SK-N-SH (cell line): ENCODE measurements at regions not wholly inside any gene's neighbourhood (a gene's known extent, or its start where the extent isn't known, plus 50 kb on each side); places are given as distances from the start of the nearest gene placed in this dataset.
A peak's percentile ranks its signal among the peaks of the same experiment; 100 is the strongest.

ENCODE experiments used
- CTCF ChIA-PET: fragments of 300-600, 350-600 bp; formaldehyde crosslinking; extraction: SDS; loops from one replicate; lab custom pipeline; 2021; lab: Yijun Ruan, JAX
- POLR2A ChIA-PET: fragments of 350-600 bp; sonication (Branson Sonifier 250); formaldehyde crosslinking; extraction: SDS; loops from one replicate; lab custom pipeline; 2020; ENCODE audit warnings: antibody characterized with exemption, inconsistent platforms; lab: Yijun Ruan, JAX
- DNase-seq: peaks from one replicate; pipeline ENCODE4 v3.0.0; 2012
- H2AFZ ChIP-seq: fragments of 200-600 bp; sonication (generic); 2 replicates; pipeline ENCODE4 v1.8.1; 2016; ENCODE audit warnings: antibody characterized with exemption, mild to moderate bottlenecking, low read depth
- H3F3A ChIP-seq: fragments of 200-600 bp; sonication (generic); replicated peaks from 2 replicates; pipeline ENCODE3; 2016; ENCODE audit warnings: antibody characterized with exemption, mild to moderate bottlenecking; ENCODE audit not compliant: insufficient read depth
- H3K27ac ChIP-seq, 2 experiments: fragments of 200-500 bp in 1 of 2; fragments of 200-600 bp in 1 of 2; sonication (Bioruptor generic) in 1 of 2; sonication (generic), shearing (Covaris generic) in 1 of 2; 2 replicates each; pipeline versions ENCODE4 v1.5.1 to v1.6.1; 2014 to 2016; ENCODE audit warnings: low read depth in 2 of 2, inconsistent platforms in 1 of 2, low read length in 1 of 2, mild to moderate bottlenecking in 1 of 2, mixed read lengths in 1 of 2
- H3K27me3 ChIP-seq: fragments of 200-600 bp; sonication (generic), shearing (Covaris generic); 2 replicates; pipeline ENCODE4 v1.6.1; 2016; ENCODE audit warnings: mixed run types; ENCODE audit not compliant: insufficient read depth
- H3K36me3 ChIP-seq, 2 experiments: fragments of 200-500 bp in 1 of 2; fragments of 200-600 bp in 1 of 2; sonication (Bioruptor generic) in 1 of 2; sonication (generic) in 1 of 2; replicated peaks in 1 of 2; 2 replicates each; pipeline versions ENCODE3 to v1.5.1; 2014 to 2016; ENCODE audit warnings: low read length in 1 of 2, mild to moderate bottlenecking in 1 of 2; ENCODE audit not compliant: insufficient read depth in 2 of 2, control insufficient read depth in 1 of 2
- H3K4me1 ChIP-seq, 2 experiments: fragments of 200-500 bp in 1 of 2; fragments of 200-600 bp in 1 of 2; sonication (Bioruptor generic) in 1 of 2; sonication (generic), shearing (Covaris generic) in 1 of 2; 2 replicates each; pipeline versions ENCODE4 v1.5.1 to v1.6.1; 2014 to 2016; ENCODE audit warnings: low read depth in 1 of 2, low read length in 1 of 2, mixed run types in 1 of 2; ENCODE audit not compliant: insufficient read depth in 2 of 2, control insufficient read depth in 1 of 2
- H3K4me2 ChIP-seq: fragments of 200-600 bp; sonication (generic), shearing (Covaris generic); 2 replicates; pipeline ENCODE4 v1.6.1; 2017; ENCODE audit warnings: mixed run types
- H3K4me3 ChIP-seq, 2 experiments: fragments of 200-500 bp in 1 of 2; fragments of 200-600 bp in 1 of 2; sonication (Bioruptor generic) in 1 of 2; sonication (generic), shearing (Covaris generic) in 1 of 2; 2 replicates each; pipeline versions ENCODE4 v1.5.1 to v1.8.1; 2014 to 2016; ENCODE audit warnings: low read depth in 2 of 2, inconsistent platforms in 1 of 2, low read length in 1 of 2, mild to moderate bottlenecking in 1 of 2, mixed read lengths in 1 of 2, moderate library complexity in 1 of 2
- H3K79me2 ChIP-seq: fragments of 200-600 bp; sonication (generic); 2 replicates; pipeline ENCODE4 v1.8.1; 2017; ENCODE audit warnings: mild to moderate bottlenecking; ENCODE audit not compliant: insufficient read depth
- H3K9ac ChIP-seq: fragments of 200-600 bp; sonication (generic); 2 replicates; pipeline ENCODE4 v1.6.1; 2017; ENCODE audit warnings: mixed run types
- H3K9me2 ChIP-seq: fragments of 200-600 bp; sonication (generic); 2 replicates; pipeline ENCODE4 v1.6.1; 2017; ENCODE audit warnings: mixed run types
- H3K9me3 ChIP-seq: fragments of 200-600 bp; sonication (generic); 2 replicates; pipeline ENCODE4 v1.6.1; 2017; ENCODE audit warnings: mixed run types, mild to moderate bottlenecking, moderate library complexity
- H4K20me1 ChIP-seq: fragments of 200-600 bp; sonication (generic); 2 replicates; pipeline ENCODE4 v1.6.1; 2017; ENCODE audit warnings: mild to moderate bottlenecking, mixed run types; ENCODE audit not compliant: insufficient read depth
- CTCF ChIP-seq: fragments of 200-600 bp; sonication (generic); IDR thresholded peaks from 2 replicates; pipeline ENCODE4 v1.6.1; 2017; ENCODE audit warnings: antibody characterized with exemption, mild to moderate bottlenecking, moderate library complexity
- FOSL2 ChIP-seq: IDR thresholded peaks from 2 replicates; pipeline ENCODE4 v1.4.0; 2012; ENCODE audit warnings: low read depth, mild to moderate bottlenecking, moderate library complexity, borderline replicate concordance
- FOXM1 ChIP-seq: IDR thresholded peaks from 2 replicates; pipeline ENCODE4 v1.4.0; 2012; ENCODE audit warnings: low read depth, mild to moderate bottlenecking
- GATA2 ChIP-seq: sonication (generic); formaldehyde crosslinking; IDR thresholded peaks from 2 replicates; pipeline ENCODE4 v1.5.0; 2020; ENCODE audit warnings: mild to moderate bottlenecking, missing genetic modification reagents
- MXI1 ChIP-seq: IDR thresholded peaks from 2 replicates; pipeline ENCODE4 v1.6.1; 2012; ENCODE audit warnings: mild to moderate bottlenecking, low read depth, low read length, improper control_type of control experiment
- NFIC ChIP-seq: IDR thresholded peaks from 2 replicates; pipeline ENCODE4 v1.4.0; 2012; ENCODE audit warnings: borderline replicate concordance
- NRF1 ChIP-seq: IDR thresholded peaks from 2 replicates; pipeline ENCODE4 v1.6.1; 2012; ENCODE audit warnings: low read depth, mild to moderate bottlenecking, low read length
- POLR2AphosphoS5 ChIP-seq: IDR thresholded peaks from 2 replicates; pipeline ENCODE4 v1.6.1; 2012; ENCODE audit warnings: low read depth, low read length
- RAD21 ChIP-seq: IDR thresholded peaks from 2 replicates; pipeline ENCODE4 v1.6.1; 2012; ENCODE audit warnings: mild to moderate bottlenecking, low read length
- REST ChIP-seq: IDR thresholded peaks from 2 replicates; pipeline ENCODE4 v1.6.1; 2012; ENCODE audit warnings: mild to moderate bottlenecking, low read depth, low read length, moderate library complexity
- SIN3A ChIP-seq: IDR thresholded peaks from 2 replicates; pipeline ENCODE4 v1.6.1; 2012; ENCODE audit warnings: low read depth, mild to moderate bottlenecking, low read length, moderate library complexity, borderline replicate concordance
- SMC3 ChIP-seq: IDR thresholded peaks from 2 replicates; pipeline ENCODE4 v1.6.1; 2012; ENCODE audit warnings: low read depth, low read length, improper control_type of control experiment
- TCF12 ChIP-seq: IDR thresholded peaks from 2 replicates; pipeline ENCODE4 v1.4.0; 2012
- TEAD4 ChIP-seq: IDR thresholded peaks from 2 replicates; pipeline ENCODE4 v1.4.0; 2012; ENCODE audit warnings: mild to moderate bottlenecking, borderline replicate concordance; ENCODE audit not compliant: insufficient read depth
- YY1 ChIP-seq: IDR thresholded peaks from 2 replicates; pipeline ENCODE4 v1.4.0; 2012; ENCODE audit warnings: low read depth, mild to moderate bottlenecking
- WGBS: methylation state at CpG from one replicate; pipeline ENCODE4 v1.1.6; 2017; ENCODE audit warnings: low lambda C conversion rate; 5-methylcytosine and 5-hydroxymethylcytosine counted together

GRCh38 chr9:85258823-85259370 lies 482.9 kb downstream of the AGTPBP1 start:
- DNase-seq, result peak; percentile 69
- Histone ChIP-seq H2AFZ (no peak overlapping the region), H3K4me2 (no peak overlapping the region), H3K36me3 (no peaks in the 10 kb centered on the region), H3K9ac (no peak overlapping the region), H3K79me2 (no peaks in the 10 kb centered on the region), H3K4me1 (peaks cover 0 to 5% of the 10 kb centered on the region in 2 experiments; a peak in 2 of 4 replicates), H3K27me3 (no peaks in the 10 kb centered on the region)
- 43% methylated on average over 10 of the region's 10 CpGs for WGBS
- peak; percentile 75 for TF ChIP-seq CTCF
- no peak for TF ChIP-seq FOXM1
- peak; percentile 97 for TF ChIP-seq RAD21
- peak; percentile 93 for TF ChIP-seq SMC3
- TF ChIP-seq, all 33 proteins: peak for 3
- H3K9me2 ChIP-seq, result no peaks in the 10 kb centered on the region
- H4K20me1 ChIP-seq, result no peaks in the 10 kb centered on the region
- H3K27ac ChIP-seq, result no peak overlapping the region
- H3K9me3 ChIP-seq, result no peaks in the 10 kb centered on the region
- CTCF ChIA-PET, result interaction anchor here (0.6 to 3.1 kb wide), 48 partner anchors 9 to 874 kb away, joined by 3 to 33 read pairs (median 4); no protein-coding TSS in a partner anchor
- H3K4me3 ChIP-seq, result no peak overlapping the region; a peak in 1 of 4 replicates
- POLR2A ChIA-PET, result no interaction called here
- H3F3A ChIP-seq, result peaks cover 6% of the 10 kb centered on the region

GRCh38 chr9:85258236-85258635 lies 483.5 kb downstream of the AGTPBP1 start:
- Histone ChIP-seq H3K36me3 (no peaks in the 10 kb centered on the region), H4K20me1 (no peaks in the 10 kb centered on the region), H3K79me2 (no peaks in the 10 kb centered on the region), H3K4me1 (peaks cover 0 to 5% of the 10 kb centered on the region in 2 experiments; a peak in 2 of 4 replicates), H3K4me2 (no peak overlapping the region), H3K27me3 (no peaks in the 10 kb centered on the region), H3F3A (peaks cover 6% of the 10 kb centered on the region), H2AFZ (no peak overlapping the region), H3K27ac (no peak overlapping the region), H3K9ac (no peak overlapping the region), H3K4me3 (no peak overlapping the region), H3K9me2 (no peaks in the 10 kb centered on the region), H3K9me3 (no peaks in the 10 kb centered on the region)
- ChIA-PET POLR2A (no interaction called here), CTCF (interaction anchor here (0.6 to 3.1 kb wide), 42 partner anchors 9 to 873 kb away, joined by 3 to 33 read pairs (median 4); no protein-coding TSS in a partner anchor)
- DNase-seq, result no peak
- TF ChIP-seq REST (no peak), POLR2AphosphoS5 (no peak), YY1 (no peak), GATA2 (CRISPR knock-in tag) (no peak), NRF1 (no peak), FOXM1 (no peak), RAD21 (no peak), NFIC (no peak), SIN3A (no peak), TEAD4 (no peak), FOSL2 (no peak), MXI1 (no peak), TCF12 (no peak)
- 71% methylated on average over 6 of the region's 7 CpGs for WGBS
